SK-N-SH treated with all-trans-retinoic acid at 6 μM for 48 hours (cell line): ENCODE measurements at regions not wholly inside any gene's neighbourhood (a gene's known extent, or its start where the extent isn't known, plus 50 kb on each side); places are given as distances from the start of the nearest gene placed in this dataset.

Experiments used
- ATAC-seq: fragments of 200-7000 bp; cut with Tn5 transposase; 3 replicates; pipeline ENCODE4 v1.9.1; 2020; ENCODE audit warnings: mild to moderate bottlenecking, moderate library complexity
- ARNTL ChIP-seq: fragments of 450-650 bp; formaldehyde crosslinking; IDR thresholded peaks from 2 replicates; pipeline ENCODE4 v1.5.0; 2020; ENCODE audit warnings: low read depth, mild to moderate bottlenecking, moderate library complexity, borderline replicate concordance
- BACH2 ChIP-seq: fragments of 250-450 bp; sonication (Bioruptor Pico); IDR thresholded peaks from 2 replicates; pipeline ENCODE4 v1.9.0; 2021; ENCODE audit warnings: mild to moderate bottlenecking, borderline replicate concordance
- CREB5 ChIP-seq: fragments of 250-450 bp; sonication (Bioruptor Pico); IDR thresholded peaks from 2 replicates; pipeline ENCODE4 v1.5.1; 2020; ENCODE audit warnings: low read depth, mild to moderate bottlenecking, moderate library complexity
- CSDC2 ChIP-seq: fragments of 250-450 bp; sonication (Bioruptor Pico); IDR thresholded peaks from 2 replicates; pipeline ENCODE4 v1.5.0; 2020; ENCODE audit warnings: mild to moderate bottlenecking, moderate library complexity
- CSRNP3 ChIP-seq: fragments of 250-450 bp; sonication (Bioruptor Pico); IDR thresholded peaks from 2 replicates; pipeline ENCODE4 v1.5.1; 2021; ENCODE audit warnings: mild to moderate bottlenecking, moderate library complexity
- ESRRG ChIP-seq: fragments of 250-450 bp; sonication (Bioruptor Pico); IDR thresholded peaks from 2 replicates; pipeline ENCODE4 v1.6.1; 2021; ENCODE audit warnings: mild to moderate bottlenecking
- GLIS3 ChIP-seq: fragments of 250-450 bp; sonication (Bioruptor Pico); IDR thresholded peaks from 2 replicates; pipeline ENCODE4 v1.5.0; 2020; ENCODE audit warnings: mild to moderate bottlenecking, moderate library complexity
- ISL1 ChIP-seq: fragments of 250-450 bp; sonication (Bioruptor Pico); IDR thresholded peaks from 2 replicates; pipeline ENCODE4 v2.1.2; 2022; ENCODE audit warnings: mild to moderate bottlenecking, moderate library complexity
- OSR1 ChIP-seq: fragments of 250-450 bp; sonication (Bioruptor Pico); IDR thresholded peaks from 2 replicates; pipeline ENCODE4 v1.8.0; 2022; ENCODE audit warnings: moderate library complexity, mild to moderate bottlenecking, inconsistent platforms
- PATZ1 ChIP-seq: fragments of 250-450 bp; sonication (Bioruptor Pico); IDR thresholded peaks from 2 replicates; pipeline ENCODE4 v1.8.0; 2020; ENCODE audit warnings: mild to moderate bottlenecking, moderate library complexity, borderline replicate concordance
- RARB ChIP-seq: fragments of 250-450 bp; sonication (Bioruptor Pico); IDR thresholded peaks from 2 replicates; pipeline ENCODE4 v1.8.0; 2021; ENCODE audit warnings: mild to moderate bottlenecking, moderate library complexity
- TCF4 ChIP-seq: fragments of 250-450 bp; sonication (Bioruptor Pico); IDR thresholded peaks from 2 replicates; pipeline ENCODE4 v1.8.0; 2021; ENCODE audit warnings: mild to moderate bottlenecking, moderate library complexity, borderline replicate concordance
- TSHZ2 ChIP-seq: fragments of 250-450 bp; sonication (Bioruptor Pico); IDR thresholded peaks from 2 replicates; pipeline ENCODE4 v1.5.0; 2020; ENCODE audit warnings: mild to moderate bottlenecking, moderate library complexity
- ZC3H10 ChIP-seq: fragments of 250-450 bp; sonication (Bioruptor Pico); IDR thresholded peaks from 2 replicates; pipeline ENCODE4 v1.5.1; 2021; ENCODE audit warnings: mild to moderate bottlenecking, moderate library complexity
- ZFP3 ChIP-seq: fragments of 250-450 bp; sonication (Bioruptor Pico); IDR thresholded peaks from 2 replicates; pipeline ENCODE4 v1.5.0; 2020; ENCODE audit warnings: mild to moderate bottlenecking, moderate library complexity
- ZFP30 ChIP-seq: fragments of 450-650 bp; formaldehyde crosslinking; IDR thresholded peaks from 2 replicates; pipeline ENCODE4 v1.5.0; 2022; ENCODE audit warnings: mild to moderate bottlenecking, moderate library complexity
- ZNF565 ChIP-seq: fragments of 450-650 bp; formaldehyde crosslinking; conservative IDR thresholded peaks from 2 replicates; pipeline ENCODE4 v1.5.0; 2020; ENCODE audit warnings: low read depth, mild to moderate bottlenecking, moderate library complexity
- ZNF70 ChIP-seq: fragments of 450-650 bp; formaldehyde crosslinking; IDR thresholded peaks from 2 replicates; pipeline ENCODE4 v1.5.0; 2020; ENCODE audit warnings: mild to moderate bottlenecking, moderate library complexity
- ZNF8 ChIP-seq: fragments of 450-650 bp; formaldehyde crosslinking; IDR thresholded peaks from 2 replicates; pipeline ENCODE4 v1.5.0; 2020; ENCODE audit warnings: mild to moderate bottlenecking, moderate library complexity

- TF ChIP-seq ZC3H10, result no peak
- TF ChIP-seq TCF4, result no peak
- TF ChIP-seq ZNF8 (CRISPR knock-in tag), result no peak
- no peak for TF ChIP-seq RARB (CRISPR knock-in tag)
- no peak for TF ChIP-seq ZFP30
- no peak for TF ChIP-seq CREB5 (CRISPR knock-in tag)
- ATAC-seq, result no peak
These were observed 384.5 kb downstream of the NEBL start for GRCh38 chr10:20512631-20513030.

GRCh38 chr10:20508921-20509320 is 388.2 kb downstream of the NEBL start:
- ATAC-seq, result no peak
- TF ChIP-seq PATZ1 (CRISPR knock-in tag) (no peak), ISL1 (CRISPR knock-in tag) (no peak), ARNTL (CRISPR knock-in tag) (no peak), ZFP3 (CRISPR knock-in tag) (no peak), ZNF565 (CRISPR knock-in tag) (no peak), OSR1 (CRISPR knock-in tag) (no peak), ZC3H10 (no peak), ZFP30 (no peak)

- TF ChIP-seq ISL1 (CRISPR knock-in tag) (no peak), TCF4 (no peak)
- no peak for ATAC-seq
These were observed 394.1 kb downstream of the NEBL start for GRCh38 chr10:20502903-20503585.

GRCh38 chr10:20494474-20494873 is 402.6 kb downstream of the NEBL start:
- ATAC-seq, result no peak
- TF ChIP-seq TCF4 (no peak), CREB5 (CRISPR knock-in tag) (no peak), CSDC2 (no peak), ZNF8 (CRISPR knock-in tag) (no peak), OSR1 (CRISPR knock-in tag) (no peak), CSRNP3 (no peak), BACH2 (CRISPR knock-in tag) (no peak), RARB (CRISPR knock-in tag) (no peak), TSHZ2 (no peak)

GRCh38 chr10:20492447-20492846 is 404.7 kb downstream of the NEBL start:
- ATAC-seq, result no peak; the same call in 2 of the 3 replicates
- no peak for TF ChIP-seq ARNTL (CRISPR knock-in tag)
- no peak for TF ChIP-seq PATZ1 (CRISPR knock-in tag)
- 0 out of 2 replicates have a peak, but pooled peaks have one; percentile 33 for TF ChIP-seq ESRRG (CRISPR knock-in tag)
- no peak for TF ChIP-seq CREB5 (CRISPR knock-in tag)
- no peak for TF ChIP-seq ZNF70 (CRISPR knock-in tag)
- no peak for TF ChIP-seq CSRNP3
- no peak for TF ChIP-seq OSR1 (CRISPR knock-in tag)
- no peak for TF ChIP-seq GLIS3 (CRISPR knock-in tag)
- TF ChIP-seq TCF4, result peak; percentile 71; the same call in 1 of the 2 replicates
